HepG2 (cell line): ENCODE measurements at regions not wholly inside any gene's neighbourhood (a gene's known extent, or its start where the extent isn't known, plus 50 kb on each side); places are given as distances from the start of the nearest gene placed in this dataset.

ENCODE experiments used
- ATAC-seq: fragments of 200-7000 bp; cut with Tn5 transposase; 3 replicates; pipeline ENCODE4 v1.9.1; 2020; ENCODE audit warnings: mild to moderate bottlenecking, moderate library complexity
- BruUV-seq: library from RNA; stranded (reverse); fragments of 400-500 nt; replicated peaks from 2 replicates; lab custom pipeline; 2021; lab: Mats Ljungman, UMichigan
- CTCF ChIA-PET: fragments of 300-600 bp; formaldehyde crosslinking; extraction: SDS; loops from one replicate; lab custom pipeline; 2021; ENCODE audit warnings: low total read pairs, inconsistent platforms, low intra/inter-chr PET ratio; lab: Yijun Ruan, JAX
- POLR2A ChIA-PET: fragments of 350-600 bp; sonication (Branson Sonifier 250); formaldehyde crosslinking; loops from one replicate; lab custom pipeline; 2020; ENCODE audit warnings: antibody characterized with exemption, inconsistent platforms; lab: Yijun Ruan, JAX
- DNase-seq: peaks from one replicate; pipeline ENCODE4 v3.0.0-alpha.2; 2015; ENCODE audit warnings: low spot score
- FAIRE-seq: peaks from 3 replicates; lab custom pipeline; 2011; peaks lifted over from hg19 to GRCh38; lab: Jason Lieb, UNC
- H2AFZ ChIP-seq: one replicate; pipeline ENCODE4 v1.6.1; 2011; ENCODE audit warnings: low read length, inconsistent platforms
- H3K27ac ChIP-seq: fragments of 300-600 bp; 3 replicates; pipeline ENCODE4 v1.8.0; 2011; ENCODE audit warnings: mixed run types, mild to moderate bottlenecking, mixed read lengths, low read length, inconsistent platforms; ENCODE audit not compliant: insufficient read depth; ENCODE audit errors: extremely low read length
- H3K27me3 ChIP-seq, 2 experiments: fragments of 200-600 bp in 1 of 2; 2 replicates in 1 of 2; 3 replicates in 1 of 2; pipeline versions ENCODE4 v1.6.0 to v1.8.0; 2011; ENCODE audit warnings: low read length in 2 of 2, mild to moderate bottlenecking in 2 of 2, moderate library complexity in 2 of 2, inconsistent platforms in 1 of 2; ENCODE audit not compliant: insufficient read depth in 2 of 2, control insufficient read depth in 1 of 2
- H3K36me3 ChIP-seq, 2 experiments: fragments of 200-600 bp in 1 of 2; replicated peaks in 1 of 2; 2 replicates in 1 of 2; 3 replicates in 1 of 2; pipeline versions ENCODE4 v1.5.1 to v1.8.0; 2011; ENCODE audit warnings: low read length in 2 of 2, inconsistent platforms in 1 of 2; ENCODE audit not compliant: insufficient read depth in 2 of 2, control insufficient read depth in 1 of 2
- H3K4me1 ChIP-seq: 2 replicates; pipeline ENCODE4 v1.5.1; 2012; ENCODE audit warnings: low read length, inconsistent platforms; ENCODE audit not compliant: insufficient read depth
- H3K4me2 ChIP-seq: 2 replicates; pipeline ENCODE4 v1.6.0; 2011; ENCODE audit warnings: low read depth, low read length, inconsistent platforms
- H3K4me3 ChIP-seq, 3 experiments: fragments of 200-600 bp in 1 of 3; sonication (generic), shearing (Covaris generic) in 1 of 3; replicated peaks in 1 of 3; 2 replicates each; pipeline ENCODE4 v1.5.1; 2011 to 2016; ENCODE audit warnings: low read length in 3 of 3, inconsistent platforms in 2 of 3, low read depth in 2 of 3, mild to moderate bottlenecking in 2 of 3, control low read depth in 1 of 3, mixed read lengths in 1 of 3; ENCODE audit not compliant: insufficient read depth in 1 of 3
- H3K79me2 ChIP-seq: one replicate; pipeline ENCODE4 v1.6.1; 2011; ENCODE audit warnings: low read length, inconsistent platforms; ENCODE audit not compliant: insufficient read depth
- H3K9ac ChIP-seq: 2 replicates; pipeline ENCODE4 v1.6.0; 2011; ENCODE audit warnings: mild to moderate bottlenecking, low read depth, low read length, inconsistent platforms; ENCODE audit not compliant: insufficient read depth
- H3K9me3 ChIP-seq: 2 replicates; pipeline ENCODE4 v1.5.1; 2012; ENCODE audit warnings: mild to moderate bottlenecking, low read length
- H4K20me1 ChIP-seq: 2 replicates; pipeline ENCODE4 v1.6.0; 2011; ENCODE audit warnings: inconsistent platforms, mild to moderate bottlenecking, low read length, moderate library complexity; ENCODE audit not compliant: insufficient read depth
- FOXM1 ChIP-seq: sonication (generic); formaldehyde crosslinking; IDR thresholded peaks from 2 replicates; pipeline ENCODE4 v1.5.0; 2020; ENCODE audit warnings: missing genetic modification reagents
- MAZ ChIP-seq, 2 experiments: sonication (generic) in 1 of 2; formaldehyde crosslinking in 1 of 2; IDR thresholded peaks; 2 replicates each; pipeline versions ENCODE4 v1.5.0 to v1.6.1; 2012 to 2020; ENCODE audit warnings: low read depth in 2 of 2, mild to moderate bottlenecking in 2 of 2, borderline replicate concordance in 1 of 2, improper control_type of control experiment in 1 of 2, low read length in 1 of 2, missing genetic modification reagents in 1 of 2, moderate library complexity in 1 of 2
- MIER2 ChIP-seq: IDR thresholded peaks from 2 replicates; pipeline ENCODE4 v1.6.1; 2016; ENCODE audit warnings: missing biosample characterization, missing genetic modification reagents
- PCBP1 ChIP-seq: fragments of 200-400 bp; formaldehyde crosslinking; IDR thresholded peaks from 2 replicates; pipeline ENCODE4 v1.6.1; 2017; ENCODE audit warnings: mild to moderate bottlenecking, low read depth, low read length, borderline replicate concordance
- RFXAP ChIP-seq: sonication (generic); formaldehyde crosslinking; IDR thresholded peaks from 2 replicates; pipeline ENCODE4 v1.4.0; 2020; ENCODE audit warnings: missing genetic modification reagents, borderline replicate concordance
- TAF15 ChIP-seq: fragments of 200-400 bp; formaldehyde crosslinking; IDR thresholded peaks from one replicate; pipeline ENCODE4 v1.6.1; 2018; ENCODE audit warnings: mild to moderate bottlenecking, low read depth, low read length; ENCODE audit not compliant: poor library complexity, severe bottlenecking
- YEATS2 ChIP-seq: sonication (generic); formaldehyde crosslinking; IDR thresholded peaks from 2 replicates; pipeline ENCODE4 v1.4.0; 2020; ENCODE audit warnings: missing genetic modification reagents, borderline replicate concordance
- ZBTB25 ChIP-seq: IDR thresholded peaks from 2 replicates; pipeline ENCODE4 v1.6.1; 2018; ENCODE audit warnings: missing genetic modification reagents
- ZFP41 ChIP-seq: sonication (generic); formaldehyde crosslinking; IDR thresholded peaks from 2 replicates; pipeline ENCODE4 v1.4.0; 2020; ENCODE audit warnings: mild to moderate bottlenecking, missing genetic modification reagents, borderline replicate concordance
- ZFP62 ChIP-seq: sonication (generic); formaldehyde crosslinking; IDR thresholded peaks from 2 replicates; pipeline ENCODE4 v1.4.0; 2020; ENCODE audit warnings: missing genetic modification reagents
- ZFY ChIP-seq: sonication (generic); formaldehyde crosslinking; IDR thresholded peaks from 2 replicates; pipeline ENCODE4 v1.4.0; 2020; ENCODE audit warnings: missing genetic modification reagents
- ZNF782 ChIP-seq: sonication (generic); formaldehyde crosslinking; IDR thresholded peaks from 2 replicates; pipeline ENCODE4 v1.4.0; 2020; ENCODE audit warnings: missing genetic modification reagents, mild to moderate bottlenecking, borderline replicate concordance
- WGBS: methylation state at CpG from one replicate; pipeline ENCODE4 v1.1.6; 2017; ENCODE audit warnings: low lambda C conversion rate; 5-methylcytosine and 5-hydroxymethylcytosine counted together
- in situ Hi-C: cut with HindIII; loops from 2 replicates; pipeline ENCODE4 v1.10.0; 2017; ENCODE audit warnings: low pct_unique_long_range_greater_than_20kb; ENCODE audit not compliant: extremely low pct_ligation_motif_present
- intact Hi-C: fragments of 100-400 bp; cut with micrococcal nuclease; formaldehyde crosslinking; loops from one replicate; pipeline ENCODE4 v1.10.0; 2022; ENCODE audit not compliant: unreplicated experiment
- TF ChIP-seq, protein P1 (sequence below): sonication (generic); formaldehyde crosslinking; IDR thresholded peaks from 2 replicates; pipeline ENCODE4 v1.4.0; 2020; ENCODE audit warnings: mild to moderate bottlenecking, low read depth, missing genetic modification reagents
- TF ChIP-seq, protein P2 (sequence below): sonication (generic); formaldehyde crosslinking; IDR thresholded peaks from 2 replicates; pipeline ENCODE4 v1.9.0; 2022; ENCODE audit warnings: missing genetic modification reagents, mild to moderate bottlenecking, borderline replicate concordance
- TF ChIP-seq, protein P3 (sequence below): sonication (generic); formaldehyde crosslinking; IDR thresholded peaks from 2 replicates; pipeline ENCODE4 v1.8.0; 2022; ENCODE audit warnings: missing genetic modification reagents, mild to moderate bottlenecking, borderline replicate concordance

DNA sequence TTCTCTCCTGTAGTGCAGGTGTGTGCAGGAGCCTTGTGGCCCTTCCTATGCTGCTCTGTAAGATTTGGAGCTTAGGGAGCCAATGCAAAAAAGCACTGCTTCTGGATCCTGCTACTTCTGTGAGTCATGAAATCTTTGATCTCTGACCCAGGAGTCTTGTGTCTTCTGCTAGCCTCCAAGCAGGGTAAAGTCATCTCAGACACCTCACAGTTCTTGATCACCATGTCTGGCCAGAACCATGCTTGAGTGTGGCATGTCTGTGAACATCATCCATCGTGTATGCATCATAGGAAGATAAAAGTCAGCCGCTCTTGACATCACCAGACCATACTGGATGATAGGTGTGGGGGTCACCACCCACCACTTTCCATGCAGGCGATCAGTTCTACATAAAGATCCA, 247.8 kb downstream of the RPLP1 start:
- peaks cover 3 to 58% of the 10 kb centered on the region in 2 experiments for H3K27me3 ChIP-seq
- no peaks in the 10 kb centered on the region for H3K79me2 ChIP-seq
- H3K36me3 ChIP-seq = no peaks in the 10 kb centered on the region
- in situ Hi-C loops = no loop called here
- H3K4me1 ChIP-seq = no peaks in the 10 kb centered on the region
- no peaks in the 10 kb centered on the region for H3K9me3 ChIP-seq
- CTCF ChIA-PET = no interaction called here
- WGBS = 0% methylated on average over 1 of the region's 3 CpGs
- BruUV-seq = no TSS peak
- H3K9ac ChIP-seq = no peak overlapping the region
- POLR2A ChIA-PET = no interaction called here
- intact Hi-C loops = no loop called here
- no peak for DNase-seq
- no peak for FAIRE-seq
- H2AFZ ChIP-seq = no peak overlapping the region
- H3K27ac ChIP-seq = no peak overlapping the region
- H4K20me1 ChIP-seq = no peaks in the 10 kb centered on the region
- H3K4me3 ChIP-seq = no peak overlapping the region
- TF ChIP-seq FOXM1 (CRISPR knock-in tag) (no peak), ZFP41 (CRISPR knock-in tag) (no peak), MIER2 (CRISPR knock-in tag) (no peak), YEATS2 (CRISPR knock-in tag) (no peak), RFXAP (CRISPR knock-in tag) (no peak), PCBP1 (no peak), ZNF782 (no peak), ZBTB25 (CRISPR knock-in tag) (no peak), ZFY (CRISPR knock-in tag) (no peak), ZFP62 (CRISPR knock-in tag) (no peak), TAF15 (no peak), MAZ (IDR thresholded peaks at IDR 0.05; ENCODE audit: borderline replicate concordance, low read depth, low read length) (no peak), MAZ (CRISPR knock-in tag; IDR thresholded peaks at IDR 0.05; ENCODE audit: low read depth) (no peak)
- TF ChIP-seq, protein P1, sequence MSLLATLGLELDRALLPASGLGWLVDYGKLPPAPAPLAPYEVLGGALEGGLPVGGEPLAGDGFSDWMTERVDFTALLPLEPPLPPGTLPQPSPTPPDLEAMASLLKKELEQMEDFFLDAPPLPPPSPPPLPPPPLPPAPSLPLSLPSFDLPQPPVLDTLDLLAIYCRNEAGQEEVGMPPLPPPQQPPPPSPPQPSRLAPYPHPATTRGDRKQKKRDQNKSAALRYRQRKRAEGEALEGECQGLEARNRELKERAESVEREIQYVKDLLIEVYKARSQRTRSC = no peak
- TF ChIP-seq, protein P2, sequence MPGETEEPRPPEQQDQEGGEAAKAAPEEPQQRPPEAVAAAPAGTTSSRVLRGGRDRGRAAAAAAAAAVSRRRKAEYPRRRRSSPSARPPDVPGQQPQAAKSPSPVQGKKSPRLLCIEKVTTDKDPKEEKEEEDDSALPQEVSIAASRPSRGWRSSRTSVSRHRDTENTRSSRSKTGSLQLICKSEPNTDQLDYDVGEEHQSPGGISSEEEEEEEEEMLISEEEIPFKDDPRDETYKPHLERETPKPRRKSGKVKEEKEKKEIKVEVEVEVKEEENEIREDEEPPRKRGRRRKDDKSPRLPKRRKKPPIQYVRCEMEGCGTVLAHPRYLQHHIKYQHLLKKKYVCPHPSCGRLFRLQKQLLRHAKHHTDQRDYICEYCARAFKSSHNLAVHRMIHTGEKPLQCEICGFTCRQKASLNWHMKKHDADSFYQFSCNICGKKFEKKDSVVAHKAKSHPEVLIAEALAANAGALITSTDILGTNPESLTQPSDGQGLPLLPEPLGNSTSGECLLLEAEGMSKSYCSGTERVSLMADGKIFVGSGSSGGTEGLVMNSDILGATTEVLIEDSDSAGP = no peak
- TF ChIP-seq, protein P3, sequence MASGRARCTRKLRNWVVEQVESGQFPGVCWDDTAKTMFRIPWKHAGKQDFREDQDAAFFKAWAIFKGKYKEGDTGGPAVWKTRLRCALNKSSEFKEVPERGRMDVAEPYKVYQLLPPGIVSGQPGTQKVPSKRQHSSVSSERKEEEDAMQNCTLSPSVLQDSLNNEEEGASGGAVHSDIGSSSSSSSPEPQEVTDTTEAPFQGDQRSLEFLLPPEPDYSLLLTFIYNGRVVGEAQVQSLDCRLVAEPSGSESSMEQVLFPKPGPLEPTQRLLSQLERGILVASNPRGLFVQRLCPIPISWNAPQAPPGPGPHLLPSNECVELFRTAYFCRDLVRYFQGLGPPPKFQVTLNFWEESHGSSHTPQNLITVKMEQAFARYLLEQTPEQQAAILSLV (CRISPR knock-in tag) = no peak
- H3K4me2 ChIP-seq = no peak overlapping the region
- no peak for ATAC-seq
